Spinal cord (tissue), 9 donors: ENCODE measurements at regions not wholly inside any gene's neighbourhood (a gene's known extent, or its start where the extent isn't known, plus 50 kb on each side); places are given as distances from the start of the nearest gene placed in this dataset.
"Not testable (repeated sequence)": the region's sequence is repeated elsewhere in the genome, so short reads cannot be mapped to it uniquely, and the experiment has no call there.

Experiments used
- DNase-seq, 6 donors: peaks; one replicate each; pipeline versions ENCODE4 v3.0.0 to v3.0.0-alpha.2; 2013 to 2015; ENCODE audit warnings: low spot score in 6 of 6, low read depth in 4 of 6
- H3K27ac ChIP-seq: one replicate; pipeline ENCODE4 v1.5.1; 2013; ENCODE audit warnings: low read depth, low read length, control low read depth
- H3K27me3 ChIP-seq: one replicate; pipeline ENCODE4 v1.6.1; 2013; ENCODE audit warnings: low read length; ENCODE audit not compliant: control insufficient read depth, insufficient read depth
- H3K36me3 ChIP-seq: one replicate; pipeline ENCODE4 v1.6.1; 2013; ENCODE audit warnings: low read length; ENCODE audit not compliant: control insufficient read depth, insufficient read depth
- H3K4me1 ChIP-seq: one replicate; pipeline ENCODE4 v1.6.1; 2013; ENCODE audit warnings: low read length; ENCODE audit not compliant: control insufficient read depth, insufficient read depth
- H3K4me3 ChIP-seq: one replicate; pipeline ENCODE4 v1.5.1; 2013; ENCODE audit warnings: low read depth, low read length, control low read depth
- H3K9me3 ChIP-seq: one replicate; pipeline ENCODE4 v1.6.1; 2013; ENCODE audit warnings: low read length; ENCODE audit not compliant: control insufficient read depth, insufficient read depth
- WGBS: methylation state at CpG from one replicate; pipeline ENCODE4 v1.1.5; 2013; ENCODE audit warnings: missing lambda C conversion rate; ENCODE audit not compliant: insufficient coverage; 5-methylcytosine and 5-hydroxymethylcytosine counted together
- donor health status: healthy.

- WGBS: 100% methylated on average over 2 of the region's 2 CpGs
- H3K4me3 ChIP-seq: no peak overlapping the region
- no peak overlapping the region for H3K27ac ChIP-seq
Measured at GRCh38 chr6:135603249-135603648, 105.7 kb upstream of the AHI1 start.

GRCh38 chr6:135604035-135604860 lies 106.7 kb upstream of the AHI1 start:
- WGBS: 91% methylated on average over 10 of the region's 10 CpGs
- Histone ChIP-seq H3K4me1 (peaks cover 2% of the 10 kb centered on the region), H3K9me3 (no peaks in the 10 kb centered on the region), H3K27ac (no peak overlapping the region), H3K4me3 (no peak overlapping the region), H3K36me3 (no peaks in the 10 kb centered on the region), H3K27me3 (no peaks in the 10 kb centered on the region)
- no peak for DNase-seq

More at GRCh38 chr6:135603249-135603648, 105.7 kb upstream of the AHI1 start:
- H3K36me3 ChIP-seq: no peaks in the 10 kb centered on the region
- H3K9me3 ChIP-seq: no peaks in the 10 kb centered on the region
- H3K4me1 ChIP-seq: peaks cover 2% of the 10 kb centered on the region
- no peaks in the 10 kb centered on the region for H3K27me3 ChIP-seq
- no peak for DNase-seq

GRCh38 chr6:135605278-135605790 lies 107.8 kb upstream of the AHI1 start:
- H3K4me3 ChIP-seq: no peak overlapping the region
- no CpG with 5 or more reads among the region's 2 CpGs for WGBS
- no peak overlapping the region for H3K27ac ChIP-seq
- H3K27me3 ChIP-seq: no peaks in the 10 kb centered on the region
- DNase-seq: no peak
- no peaks in the 10 kb centered on the region for H3K36me3 ChIP-seq
- no peaks in the 10 kb centered on the region for H3K9me3 ChIP-seq
- peaks cover 2% of the 10 kb centered on the region for H3K4me1 ChIP-seq

GRCh38 chr6:135606392-135606791 lies 108.9 kb upstream of the AHI1 start:
- H3K4me1 ChIP-seq: peaks cover 2% of the 10 kb centered on the region
- no CpG with 5 or more reads among the region's 2 CpGs for WGBS
- no peaks in the 10 kb centered on the region for H3K36me3 ChIP-seq
- H3K4me3 ChIP-seq: no peak overlapping the region
- no peaks in the 10 kb centered on the region for H3K9me3 ChIP-seq
- H3K27me3 ChIP-seq: no peaks in the 10 kb centered on the region
- DNase-seq: no peak
- H3K27ac ChIP-seq: no peak overlapping the region

GRCh38 chr6:135608031-135608430 lies 110.5 kb upstream of the AHI1 start:
- H3K27ac ChIP-seq: no peak overlapping the region
- WGBS: no CpG with 5 or more reads among the region's 3 CpGs
- H3K4me1 ChIP-seq: peaks cover under 1% of the 10 kb centered on the region
- no peaks in the 10 kb centered on the region for H3K9me3 ChIP-seq
- no peak overlapping the region for H3K4me3 ChIP-seq
- DNase-seq: no peak
- no peaks in the 10 kb centered on the region for H3K27me3 ChIP-seq
- no peaks in the 10 kb centered on the region for H3K36me3 ChIP-seq

- H3K9me3 ChIP-seq, H3K4me3 ChIP-seq, H3K4me1 ChIP-seq, H3K27ac ChIP-seq, H3K27me3 ChIP-seq, H3K36me3 ChIP-seq, DNase-seq: not testable (repeated sequence)
- WGBS: 100% methylated on average over 3 of the region's 6 CpGs
Measured at GRCh38 chr6:135610192-135610591, 112.7 kb upstream of the AHI1 start.

GRCh38 chr6:135616655-135617054 lies 119.1 kb upstream of the AHI1 start:
- 89% methylated on average over 1 of the region's 2 CpGs for WGBS

GRCh38 chr6:135617222-135617621 lies 119.7 kb upstream of the AHI1 start:
- Histone ChIP-seq H3K9me3 (no peaks in the 10 kb centered on the region), H3K4me3 (no peak overlapping the region), H3K4me1 (no peaks in the 10 kb centered on the region), H3K27me3 (no peaks in the 10 kb centered on the region), H3K27ac (no peak overlapping the region), H3K36me3 (no peaks in the 10 kb centered on the region)
- DNase-seq: no peak
- no CpG with 5 or more reads among the region's 2 CpGs for WGBS

More at GRCh38 chr6:135616655-135617054, 119.1 kb upstream of the AHI1 start:
- no peaks in the 10 kb centered on the region for H3K36me3 ChIP-seq
- H3K27ac ChIP-seq: no peak overlapping the region
- no peaks in the 10 kb centered on the region for H3K4me1 ChIP-seq
- H3K9me3 ChIP-seq: no peaks in the 10 kb centered on the region
- DNase-seq: no peak
- no peak overlapping the region for H3K4me3 ChIP-seq
- H3K27me3 ChIP-seq: no peaks in the 10 kb centered on the region

GRCh38 chr6:135622081-135622480 lies 124.5 kb upstream of the AHI1 start:
- H3K27me3 ChIP-seq: no peaks in the 10 kb centered on the region
- no peak overlapping the region for H3K27ac ChIP-seq
- whole genome bisulfite sequencing: no CpG with 5 or more reads among the region's 1 CpG
- no peak for DNase-seq
- no peaks in the 10 kb centered on the region for H3K36me3 ChIP-seq
- no peaks in the 10 kb centered on the region for H3K9me3 ChIP-seq
- no peaks in the 10 kb centered on the region for H3K4me1 ChIP-seq
- no peak overlapping the region for H3K4me3 ChIP-seq

- no peaks in the 10 kb centered on the region for H3K4me1 ChIP-seq
- no peaks in the 10 kb centered on the region for H3K27me3 ChIP-seq
- WGBS: no CpG with 5 or more reads among the region's 1 CpG
- DNase-seq: no peak
- H3K36me3 ChIP-seq: no peaks in the 10 kb centered on the region
- H3K4me3 ChIP-seq: no peak overlapping the region
- no peak overlapping the region for H3K27ac ChIP-seq
- no peaks in the 10 kb centered on the region for H3K9me3 ChIP-seq
Measured at GRCh38 chr6:135623979-135624378, 126.4 kb upstream of the AHI1 start.
